NCI-H2227 (cell line): ENCODE measurements at regions not wholly inside any gene's neighbourhood (a gene's known extent, or its start where the extent isn't known, plus 50 kb on each side); places are given as distances from the start of the nearest gene placed in this dataset.
A peak's percentile ranks its signal among the peaks of the same experiment; 100 is the strongest.
"Not testable (repeated sequence)": the region's sequence is repeated elsewhere in the genome, so short reads cannot be mapped to it uniquely, and the experiment has no call there.

Experiments used
- DNase-seq: peaks from one replicate; lab custom pipeline; 2025; ENCODE audit not compliant: unreplicated experiment; lab: John Stamatoyannopoulos, UW

DNA sequence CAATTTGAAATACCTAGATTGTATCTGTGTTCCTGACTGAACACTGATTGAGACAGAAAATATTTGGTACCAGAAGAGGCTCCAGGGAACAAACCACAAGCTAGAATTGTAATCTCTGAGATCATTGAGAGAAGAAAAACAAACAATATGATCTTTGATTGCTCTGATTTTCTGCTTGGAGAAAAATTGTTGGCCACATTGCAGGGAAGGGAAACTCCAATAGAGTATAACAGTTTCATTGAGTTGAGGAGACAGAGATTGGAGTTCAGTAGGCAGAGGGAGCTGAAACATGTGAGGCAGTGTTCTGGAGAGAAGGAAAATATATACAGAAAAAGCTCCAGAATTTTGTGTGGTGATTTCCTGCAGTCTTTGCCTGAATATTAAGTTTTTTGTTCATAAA, 158.2 kb downstream of the C4orf33 start:
- no peak for DNase-seq

DNA sequence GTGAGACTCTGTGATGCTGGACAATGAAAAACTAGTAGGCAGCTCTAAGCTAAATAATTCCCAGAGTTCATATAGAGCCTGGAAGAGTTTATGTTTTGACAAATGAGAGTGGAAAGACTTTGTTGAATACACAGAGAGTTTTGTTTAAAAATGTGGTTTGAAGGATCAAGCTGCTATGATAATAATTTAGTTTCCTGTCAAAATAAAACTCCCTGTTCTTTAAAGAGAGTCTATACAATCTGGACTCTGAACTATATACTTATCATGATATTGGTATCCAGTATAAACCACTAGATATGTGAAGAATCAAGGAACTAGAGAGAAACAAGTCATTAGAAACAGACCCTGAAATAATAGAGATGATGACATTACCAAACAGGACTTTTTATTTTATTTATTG, 158.6 kb downstream of the C4orf33 start:
- no peak for DNase-seq

DNA sequence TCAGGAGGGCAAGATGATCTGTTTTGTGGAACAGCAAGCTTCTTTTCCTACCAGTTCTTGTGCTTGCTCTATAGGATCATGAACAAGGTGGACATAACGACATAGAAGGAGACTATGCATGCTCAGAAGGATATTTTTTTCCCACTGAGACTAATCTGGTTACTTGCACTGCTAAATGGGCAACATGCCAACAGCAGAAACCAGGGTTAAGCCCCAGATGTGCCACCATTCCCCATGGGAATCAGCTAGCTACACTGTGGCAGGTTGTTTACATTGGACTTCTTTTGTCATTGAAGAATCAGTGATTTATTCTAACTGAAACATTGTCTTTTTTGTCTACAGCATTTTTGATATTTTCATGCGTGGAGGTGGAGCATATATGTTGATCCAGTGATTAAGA, 165.6 kb downstream of the C4orf33 start:
- no peak for DNase-seq

DNA sequence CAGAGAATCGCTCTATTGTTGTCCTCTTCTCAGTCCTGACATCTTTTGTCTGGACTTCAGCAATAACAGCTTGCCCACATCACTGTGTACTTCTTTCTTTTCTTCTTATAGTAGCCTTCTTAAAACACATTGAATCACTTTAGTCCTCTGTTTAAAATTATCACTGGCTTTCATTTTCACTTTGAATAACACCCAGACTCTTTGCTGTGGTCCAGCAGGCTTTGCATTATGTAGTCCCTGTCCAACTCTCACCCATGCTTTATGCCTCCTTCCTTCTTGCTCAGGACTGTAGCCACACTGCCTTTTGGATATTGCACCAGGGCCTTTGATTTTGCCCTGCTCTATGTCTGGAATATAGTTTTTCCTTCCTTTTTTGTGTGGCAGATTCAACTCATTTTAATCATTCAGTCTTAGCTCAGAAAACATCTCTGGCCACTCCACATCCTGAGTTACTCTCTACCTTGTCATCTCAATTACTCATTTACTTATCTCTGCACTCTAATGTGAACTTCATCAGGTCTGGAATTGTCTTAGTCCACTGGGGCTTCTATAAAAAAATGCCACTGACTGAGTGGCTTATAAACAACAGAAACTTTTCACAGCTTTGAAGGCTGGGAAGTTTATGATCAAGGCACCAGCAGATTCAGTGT, 168.2 kb downstream of the C4orf33 start:
- no peak for DNase-seq

DNA sequence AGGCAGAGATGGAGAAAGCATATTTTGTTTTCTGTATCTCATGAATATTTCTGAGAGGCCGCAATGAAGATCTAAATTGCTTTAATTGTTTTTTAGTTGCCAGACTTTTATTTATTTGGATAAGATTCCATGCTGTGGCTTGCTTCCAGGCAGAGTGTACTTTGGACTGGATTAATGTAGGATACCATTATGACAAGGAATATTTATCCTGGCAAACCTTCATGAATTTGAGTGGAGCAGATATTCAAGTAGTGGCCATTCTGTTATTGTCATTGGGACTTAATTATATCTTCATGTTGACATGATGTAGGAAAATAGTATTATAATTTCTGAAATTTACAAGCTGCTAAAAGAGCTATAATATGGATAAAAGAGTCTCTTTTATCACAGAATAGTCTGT, 182.9 kb downstream of the C4orf33 start:
- no peak for DNase-seq

DNA sequence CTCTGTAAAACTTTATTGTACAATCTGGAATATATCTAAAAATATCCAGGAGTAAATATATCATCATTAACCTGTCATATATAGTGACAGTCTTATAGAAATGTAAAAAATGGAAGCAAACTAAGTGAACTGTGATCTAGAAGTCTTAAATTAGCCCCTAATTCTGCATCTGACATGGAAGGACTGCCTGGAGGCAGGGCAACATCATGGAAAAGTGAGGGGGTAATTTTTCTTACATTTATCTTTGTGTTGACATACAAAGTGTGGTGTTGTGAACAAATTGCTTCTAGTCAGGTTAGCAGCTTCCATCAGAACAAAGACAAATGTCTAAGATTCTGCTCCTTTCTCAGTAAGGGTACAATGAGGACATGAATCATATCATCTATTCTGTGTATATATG, 186.3 kb downstream of the C4orf33 start:
- peak; percentile 81 for DNase-seq

DNA sequence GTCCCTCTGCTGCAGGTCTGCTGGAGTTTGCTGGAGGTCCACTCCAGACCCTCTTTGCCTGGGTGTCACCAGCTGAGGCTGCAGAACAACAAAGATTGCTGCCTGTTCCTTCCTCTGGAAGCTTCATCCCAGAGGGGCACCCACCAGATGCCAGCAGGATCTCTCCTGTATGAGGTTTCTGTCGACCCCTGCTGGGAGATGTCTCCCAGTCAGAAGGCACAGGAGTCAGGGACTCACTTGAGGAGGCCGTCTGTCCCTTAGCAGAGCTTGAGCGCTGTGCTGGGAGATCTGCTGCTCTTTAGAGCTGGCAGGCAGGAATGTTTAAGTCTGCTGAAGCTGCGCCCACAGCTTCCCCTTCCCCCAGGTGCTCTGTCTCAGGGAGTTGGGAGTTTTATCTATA, 196.2 kb downstream of the C4orf33 start:
- not testable (repeated sequence) for DNase-seq

DNA sequence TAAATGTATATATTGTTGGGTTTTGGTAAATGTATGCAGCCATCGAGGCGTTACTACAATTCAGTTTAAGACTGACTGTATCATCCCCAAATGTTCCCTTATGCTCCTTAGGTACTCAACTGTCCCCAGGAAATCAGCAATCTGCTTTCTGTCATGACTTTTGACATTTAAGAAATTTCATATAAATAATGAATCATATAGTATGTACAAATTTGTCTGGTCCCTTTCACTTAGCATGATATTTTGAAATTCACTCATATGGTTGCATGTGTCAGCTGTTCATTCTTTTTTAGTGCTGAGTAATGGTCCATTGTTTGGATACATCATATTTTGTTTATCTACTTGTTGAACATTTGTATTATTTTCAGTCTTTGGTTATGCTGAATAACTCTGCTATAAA, 218.8 kb downstream of the C4orf33 start:
- no peak for DNase-seq

DNA sequence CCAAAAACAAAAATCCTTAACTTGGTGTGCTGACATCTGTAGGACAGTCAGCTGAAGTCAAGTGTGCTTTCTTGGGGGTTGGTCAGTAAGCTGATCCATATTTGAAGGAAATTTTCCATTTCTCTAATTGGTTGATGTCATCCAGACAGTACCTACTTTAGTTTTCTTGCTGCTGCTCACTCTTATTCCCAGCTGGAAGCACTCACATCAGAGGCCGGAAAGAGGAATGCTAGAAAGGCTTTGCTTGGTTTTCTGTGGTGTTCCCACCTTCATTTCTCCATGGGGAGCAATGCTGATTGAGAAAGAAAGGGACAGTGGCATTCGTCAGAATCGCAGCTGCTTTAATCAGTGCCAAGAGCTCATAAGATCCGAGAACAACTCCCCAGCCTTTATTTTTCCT, 227.0 kb downstream of the C4orf33 start:
- DNase-seq = peak; percentile 45

DNA sequence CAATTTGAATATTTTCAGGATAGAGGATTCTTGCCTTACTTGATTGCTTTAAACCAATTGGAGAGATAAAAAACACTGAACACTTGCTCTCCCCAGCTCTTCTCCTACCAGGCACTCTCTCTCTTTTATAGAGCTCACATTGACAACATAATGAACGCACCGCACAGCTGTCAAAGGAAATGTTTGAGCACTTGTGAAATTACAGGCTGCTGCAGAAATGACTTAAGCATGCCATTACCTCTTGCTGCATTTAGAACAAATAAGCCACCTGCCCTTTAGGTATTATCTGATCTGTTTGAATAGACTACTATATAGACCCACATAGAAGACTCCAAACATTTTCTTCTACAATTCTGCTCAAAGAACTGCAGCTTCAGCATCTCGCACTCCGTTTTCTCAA, 227.7 kb downstream of the C4orf33 start:
- peak; percentile 88 for DNase-seq

DNA sequence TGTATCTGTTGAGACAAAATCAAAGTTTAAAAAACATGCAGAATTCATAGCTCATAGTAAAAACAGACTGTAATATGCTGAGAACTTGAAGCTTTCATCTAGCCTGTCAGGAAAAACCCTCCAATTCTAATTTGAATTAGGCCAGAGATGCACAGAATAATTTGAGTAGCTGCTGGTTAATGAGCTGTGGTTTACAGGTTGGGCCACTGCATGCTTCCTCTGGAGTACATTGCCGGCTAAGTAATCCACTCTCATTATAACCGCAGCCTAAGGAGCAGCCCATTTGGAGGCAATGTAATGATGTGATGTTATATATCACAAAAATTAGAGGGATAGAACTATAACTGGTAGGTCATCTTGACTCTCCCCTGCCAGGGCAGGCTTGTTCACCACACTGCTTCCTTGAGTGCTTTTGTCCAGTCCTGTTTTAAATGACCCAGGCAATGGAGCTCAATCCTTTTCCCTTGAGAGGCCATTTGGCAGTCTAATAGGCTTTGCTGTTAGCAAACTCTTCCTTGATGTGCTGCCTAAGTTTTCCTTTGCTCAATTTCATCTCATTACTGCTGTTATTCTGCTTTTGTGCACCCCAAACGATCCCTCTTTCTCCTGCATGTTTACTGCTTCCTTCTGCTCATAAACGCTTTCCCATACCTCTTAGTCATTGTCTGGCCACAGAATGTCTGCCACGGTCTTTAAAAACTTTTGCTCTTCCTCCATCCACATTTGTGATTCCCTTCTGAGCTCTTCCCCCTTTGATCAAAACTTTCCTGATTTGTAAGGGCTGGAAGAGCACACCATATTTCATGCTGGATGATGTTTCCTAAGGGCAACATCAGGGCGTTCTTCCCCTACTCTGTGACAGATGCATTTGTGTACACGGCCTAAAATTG, 230.9 kb downstream of the C4orf33 start:
- peak; percentile 42 for DNase-seq

DNA sequence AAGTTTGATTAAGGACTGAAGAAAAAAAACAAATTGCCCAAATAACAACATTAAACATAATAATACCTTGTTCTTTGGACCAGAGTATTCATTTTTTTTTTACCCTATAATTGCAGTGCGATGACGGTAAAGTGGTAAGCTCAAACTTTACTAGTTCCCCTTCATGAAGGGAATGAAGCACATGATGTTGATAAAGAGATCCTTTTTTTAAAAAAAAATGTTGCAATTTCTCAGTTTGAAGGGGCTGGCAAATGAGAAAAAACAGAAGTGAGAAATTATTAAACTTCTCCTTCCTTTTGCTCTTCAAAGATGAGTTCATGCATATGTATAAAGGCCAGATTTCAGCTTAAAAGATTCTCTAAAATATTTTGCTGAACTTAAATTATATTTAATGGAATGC, 231.7 kb downstream of the C4orf33 start:
- DNase-seq = no peak

DNA sequence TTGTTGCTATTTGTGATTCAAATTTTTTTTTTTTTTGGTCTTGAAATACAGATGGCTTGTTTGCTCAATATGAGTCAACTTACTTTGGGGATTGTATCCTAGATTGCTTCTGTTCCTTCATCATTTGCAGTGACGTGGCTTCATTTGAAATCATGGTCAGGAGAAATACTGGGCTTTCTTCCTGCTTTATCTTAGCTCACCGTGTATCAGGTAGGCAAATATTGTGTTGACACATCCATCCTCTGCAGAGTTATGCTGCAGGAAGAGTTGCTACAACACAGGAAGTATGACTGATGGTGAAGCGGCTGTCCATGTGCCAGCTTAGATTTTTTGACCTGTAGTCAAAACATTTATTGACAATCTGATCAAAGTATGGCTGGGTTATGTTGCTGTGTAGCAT, 232.2 kb downstream of the C4orf33 start:
- no peak for DNase-seq

DNA sequence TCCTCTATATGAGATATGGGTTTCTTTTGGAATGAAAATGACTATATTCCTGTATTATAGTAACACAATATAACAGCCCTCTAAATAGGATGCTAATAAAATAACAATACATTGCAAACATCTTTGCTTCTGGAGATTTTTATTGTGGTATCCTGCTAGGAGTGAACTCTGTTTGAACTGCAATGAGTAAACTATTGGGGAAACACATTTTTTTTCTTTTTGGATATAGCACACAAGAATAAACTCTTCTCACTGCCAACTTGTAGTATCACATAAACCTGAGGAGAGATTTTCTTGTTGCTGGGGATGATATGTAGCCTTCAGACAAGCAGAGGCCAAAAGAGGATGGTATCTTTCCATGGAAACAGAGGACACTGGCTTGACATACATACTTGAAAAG, 238.2 kb downstream of the C4orf33 start:
- DNase-seq = no peak

DNA sequence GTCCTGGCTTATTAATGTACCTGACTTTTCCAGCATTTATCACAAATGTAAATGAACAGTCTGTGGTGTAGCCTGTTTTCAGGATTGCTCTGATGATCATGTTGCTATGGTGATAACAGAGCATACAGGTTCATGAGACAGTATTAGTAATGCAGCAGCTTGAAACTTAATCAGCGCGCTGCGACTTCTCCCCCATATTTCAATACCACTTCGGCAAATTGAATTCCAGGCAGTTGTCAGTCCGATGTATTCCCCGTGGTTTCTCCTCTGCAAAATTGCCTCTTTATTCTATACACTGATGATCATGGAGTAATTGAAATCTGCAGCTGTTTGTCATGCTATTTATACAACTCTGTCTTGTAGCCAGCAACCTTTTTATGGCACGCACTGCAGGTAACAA, 239.3 kb downstream of the C4orf33 start:
- peak; percentile 66 for DNase-seq

DNA sequence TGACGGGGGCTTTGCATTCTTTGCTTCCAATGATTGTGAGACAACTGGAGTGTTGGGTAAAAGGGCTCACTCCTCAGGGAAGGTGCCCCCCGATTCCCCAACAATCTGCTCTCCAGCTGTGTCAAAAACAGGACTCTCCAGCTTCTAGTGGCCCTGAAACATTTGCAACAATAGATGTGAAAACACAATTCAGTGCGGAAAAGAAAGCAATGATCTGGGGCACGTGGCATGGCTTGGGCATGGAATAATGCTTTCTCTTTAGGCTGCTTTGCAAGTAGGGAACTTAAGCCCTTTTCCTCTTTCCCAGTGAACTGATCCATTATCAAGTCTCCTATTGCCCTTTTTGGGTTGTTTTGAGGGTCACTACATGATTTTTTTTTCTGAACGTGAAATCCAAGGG, 239.9 kb downstream of the C4orf33 start:
- DNase-seq = peak; percentile 47

DNA sequence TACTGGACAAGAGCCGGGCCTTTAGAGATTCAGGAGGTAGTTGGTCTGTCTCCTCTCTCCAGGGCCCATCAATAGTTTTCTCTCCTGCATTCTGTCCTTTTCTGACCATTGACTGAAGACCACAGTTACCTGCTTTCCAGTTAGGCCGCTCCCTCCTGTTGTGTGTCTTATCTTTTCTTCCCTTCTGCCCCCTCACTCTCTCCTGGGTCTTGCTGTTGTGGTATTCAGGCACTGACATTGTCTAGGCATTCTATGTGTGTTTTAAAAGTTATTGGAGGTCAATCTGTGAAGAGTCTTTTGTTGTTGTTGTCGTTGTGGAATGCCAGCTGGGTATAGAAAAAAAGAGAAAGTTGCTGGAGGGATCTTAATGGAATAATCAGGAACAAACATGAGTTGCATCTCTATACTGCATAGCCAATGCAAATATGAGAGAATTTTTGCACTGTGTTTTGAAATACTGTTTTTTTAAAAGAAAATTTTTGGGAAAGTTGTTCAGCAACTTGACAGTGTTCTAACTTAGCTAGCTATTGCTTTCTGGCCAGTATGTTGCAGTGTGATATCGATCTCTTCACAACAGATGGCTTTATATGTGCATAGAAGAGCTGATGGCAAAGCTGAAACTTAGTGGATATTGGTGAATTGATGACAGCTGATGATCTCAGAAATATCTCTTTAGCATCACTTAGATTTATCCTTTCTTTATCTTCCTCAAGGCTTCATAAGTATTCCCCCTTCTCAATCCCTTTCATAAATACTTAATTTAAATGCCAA, 240.7 kb downstream of the C4orf33 start:
- DNase-seq = peak; percentile 14

DNA sequence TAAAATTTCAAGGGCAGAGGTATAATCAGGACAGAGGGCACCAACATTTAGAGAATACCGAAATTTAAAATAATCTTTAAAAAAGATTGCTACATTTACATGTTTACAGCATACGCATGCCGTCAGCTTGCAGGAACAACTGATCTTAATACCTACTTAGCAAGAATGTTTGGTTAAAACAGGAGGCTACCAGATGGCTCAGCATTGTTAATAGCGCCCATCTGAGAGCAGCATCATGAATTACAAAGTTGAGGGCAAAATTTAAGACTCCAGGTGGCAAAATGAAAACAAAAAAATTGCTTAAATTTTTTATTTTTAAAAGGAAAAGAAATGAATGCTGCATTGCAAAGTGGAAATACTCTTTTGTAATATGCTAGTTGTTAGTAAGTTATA, 241.3 kb downstream of the C4orf33 start:
- DNase-seq = no peak

DNA sequence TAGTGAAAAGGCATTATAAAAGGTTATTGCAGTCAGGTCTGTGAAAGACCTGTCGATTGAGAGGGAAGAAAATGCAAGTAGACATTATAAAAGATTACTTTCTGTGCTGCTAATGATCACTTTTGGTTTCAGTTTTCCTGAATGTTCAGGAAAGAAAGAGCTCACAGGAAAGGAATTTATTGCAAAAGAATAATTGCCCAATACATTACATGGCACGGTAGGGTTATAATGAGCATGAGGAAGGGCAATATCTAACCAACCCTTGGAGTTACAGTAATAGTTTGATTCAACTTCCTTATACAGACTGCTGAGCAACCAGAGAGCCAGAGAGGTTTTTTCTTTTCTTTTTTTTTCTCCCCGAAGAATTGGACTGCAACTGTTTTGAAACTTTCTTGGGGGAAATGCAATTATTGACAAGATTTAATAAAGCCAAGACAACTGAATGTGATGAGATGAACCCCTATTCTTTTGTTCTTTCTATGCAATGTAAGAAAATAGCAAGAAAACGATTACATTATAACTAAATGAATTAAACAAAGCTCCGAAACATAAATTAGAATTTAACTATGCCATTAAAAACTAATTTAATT, 247.0 kb downstream of the C4orf33 start:
- DNase-seq = no peak

DNA sequence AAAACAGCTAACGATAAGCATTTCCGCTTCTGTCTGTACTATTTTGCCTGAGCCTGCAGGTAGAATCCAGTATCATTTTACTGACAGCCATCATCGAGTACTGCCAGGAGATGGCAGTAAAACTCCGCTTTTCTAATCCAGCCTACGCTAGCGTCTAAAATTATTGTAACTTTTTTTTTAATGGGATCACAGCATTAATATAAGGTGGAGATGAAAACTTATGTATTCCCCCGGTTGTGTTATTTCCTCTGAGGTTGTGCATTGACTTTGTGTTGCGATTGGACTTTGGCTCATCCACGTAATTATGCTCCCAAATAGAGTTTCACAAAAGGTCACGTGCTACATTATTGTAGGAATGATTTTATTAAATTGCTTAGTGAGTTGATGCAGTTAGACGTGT, 248.1 kb downstream of the C4orf33 start:
- DNase-seq = peak; percentile 54

DNA sequence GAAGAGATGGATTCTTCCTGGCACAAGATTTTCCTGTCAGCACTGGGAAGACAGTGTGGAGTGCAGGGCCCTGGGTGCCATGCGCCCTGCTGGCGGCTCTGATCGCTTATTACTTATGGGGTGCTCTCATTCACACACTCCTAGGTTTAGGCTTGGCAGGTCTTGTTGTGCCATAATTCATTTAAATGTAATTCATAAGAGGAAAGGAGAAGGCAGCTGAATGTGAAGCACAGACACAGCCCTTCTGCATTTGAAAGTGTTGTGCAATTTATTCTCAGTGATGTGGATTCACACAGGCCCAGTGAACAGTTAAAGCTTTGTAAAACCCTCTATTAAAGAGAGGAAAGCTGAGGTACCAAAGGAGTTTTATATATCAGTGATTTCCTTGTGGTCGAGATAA, 249.7 kb downstream of the C4orf33 start:
- DNase-seq = no peak
